NCI-H1694 treated with DMSO at 0.1 percent for 48 hours (cell line): ENCODE measurements at regions not wholly inside any gene's neighbourhood (a gene's known extent, or its start where the extent isn't known, plus 50 kb on each side); places are given as distances from the start of the nearest gene placed in this dataset.

Source experiments
- DNase-seq: peaks from one replicate; lab custom pipeline; 2025; lab: John Stamatoyannopoulos, UW

- DNase-seq: no peak
These were observed 456.0 kb upstream of the SPANXN1 start for GRCh38 chrX:144791298-144791697.

- no peak for DNase-seq
These were observed 448.3 kb upstream of the SPANXN1 start for GRCh38 chrX:144798972-144799371.

DNA sequence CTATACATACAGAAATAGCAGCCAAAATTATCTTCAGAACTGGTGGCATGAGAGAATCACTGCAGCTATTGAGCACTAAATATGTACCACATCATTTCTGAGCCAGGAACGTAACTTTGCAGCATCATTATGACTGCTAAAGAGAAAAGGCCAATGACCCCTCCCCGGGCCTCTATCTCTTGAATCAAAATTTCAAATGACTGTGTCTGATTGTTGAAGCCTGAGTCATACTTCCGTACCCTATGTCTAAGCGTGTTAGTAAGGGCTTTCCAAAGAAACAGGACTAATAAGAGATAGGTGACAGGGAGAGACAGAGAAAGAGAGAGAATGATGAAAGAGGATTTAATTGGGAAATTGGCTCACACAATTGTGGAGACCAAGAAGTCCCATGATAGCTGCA lies 445.5 kb upstream of the SPANXN1 start:
- DNase-seq: no peak

DNA sequence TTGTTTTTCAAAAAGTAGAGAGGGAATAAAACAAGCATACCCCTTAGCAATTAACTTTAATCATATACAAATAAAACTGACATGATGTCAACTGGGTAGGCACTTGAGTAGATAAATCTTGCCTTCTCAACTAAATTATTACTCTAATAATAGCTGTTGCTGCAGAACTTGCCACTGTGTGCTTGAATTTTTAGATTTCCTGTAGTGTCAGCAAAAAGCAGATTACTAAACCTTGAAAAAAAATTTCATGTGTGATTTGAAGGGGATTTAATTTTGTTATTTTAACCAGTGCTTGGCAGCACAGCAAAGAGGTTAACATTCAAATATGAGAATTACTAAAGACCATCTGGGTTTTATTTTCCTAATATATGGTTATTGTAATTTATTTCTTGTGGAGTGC lies 438.3 kb upstream of the SPANXN1 start:
- DNase-seq: no peak

DNA sequence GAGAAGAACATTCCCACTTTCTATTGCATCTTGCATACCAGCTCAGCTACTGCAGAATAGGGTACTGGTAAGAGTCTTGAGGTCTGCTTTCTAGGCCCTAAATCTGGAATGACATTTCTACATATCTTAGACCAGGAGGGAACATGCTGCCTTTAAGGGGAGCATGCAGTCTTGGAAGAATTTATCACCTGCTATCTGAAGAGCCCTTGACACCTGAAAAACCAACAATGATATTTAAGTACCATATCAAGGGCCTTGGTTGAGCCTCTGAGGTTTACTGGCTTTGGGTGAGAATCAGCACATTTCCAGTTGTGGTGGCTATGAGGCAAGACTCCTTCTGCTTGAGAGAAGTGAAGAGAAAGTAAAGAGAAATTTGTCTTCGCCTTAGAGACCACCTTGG lies 436.8 kb upstream of the SPANXN1 start:
- no peak for DNase-seq

DNA sequence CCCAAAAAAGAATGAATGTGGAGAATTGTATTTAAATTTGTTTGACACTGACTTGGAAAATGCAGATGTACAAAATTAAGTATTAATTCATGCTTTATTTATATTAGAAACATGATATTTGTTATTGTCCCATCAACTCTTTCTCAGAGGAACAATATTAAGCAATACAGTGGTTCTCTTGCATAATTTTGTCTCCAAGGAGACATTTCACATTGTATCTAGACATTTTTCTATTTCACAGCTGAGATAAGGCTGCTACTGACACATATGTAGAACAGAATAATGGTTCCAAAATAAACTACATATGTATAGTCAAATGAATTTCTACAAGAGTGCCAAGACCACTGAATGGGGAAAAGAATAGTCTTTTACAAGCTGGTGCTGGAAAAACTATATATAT lies 427.9 kb upstream of the SPANXN1 start:
- no peak for DNase-seq

DNA sequence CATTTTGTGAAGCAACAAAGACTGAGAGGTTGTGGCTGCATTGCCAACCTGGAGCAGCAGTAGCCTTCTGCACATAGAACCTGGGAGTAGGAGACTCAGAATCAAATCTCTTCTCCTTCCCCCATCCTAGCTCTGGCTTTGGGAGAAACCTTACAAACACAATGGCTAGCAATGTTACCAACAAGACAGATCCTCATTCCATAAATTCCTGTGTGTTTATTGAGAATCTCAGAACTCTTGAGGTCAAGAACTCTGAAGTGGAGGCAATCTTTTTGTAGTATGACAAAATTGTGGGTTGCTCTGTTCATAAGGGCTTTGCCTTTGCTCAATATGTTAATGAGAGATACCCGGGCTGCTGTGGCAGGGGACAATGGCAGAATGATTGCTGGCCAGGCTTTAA lies 406.7 kb upstream of the SPANXN1 start:
- no peak for DNase-seq

DNA sequence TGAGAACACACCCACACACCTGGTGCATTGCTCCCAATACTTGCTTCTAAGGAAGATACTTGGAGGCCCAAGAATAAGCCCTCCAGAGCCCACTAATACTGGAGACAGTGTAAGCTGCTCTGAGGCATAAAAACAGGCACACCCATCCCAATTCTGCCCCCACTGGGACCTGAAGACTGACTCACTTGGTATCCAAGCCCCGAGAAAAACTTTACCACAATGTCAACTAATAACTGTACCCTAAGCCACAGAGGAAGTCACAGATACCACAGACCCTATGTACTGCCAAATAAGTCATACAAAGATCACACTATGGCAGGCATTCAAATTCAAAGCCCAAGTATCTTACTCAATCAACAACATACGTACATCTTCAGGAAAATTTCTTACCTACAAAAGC lies 398.2 kb upstream of the SPANXN1 start:
- no peak for DNase-seq

DNA sequence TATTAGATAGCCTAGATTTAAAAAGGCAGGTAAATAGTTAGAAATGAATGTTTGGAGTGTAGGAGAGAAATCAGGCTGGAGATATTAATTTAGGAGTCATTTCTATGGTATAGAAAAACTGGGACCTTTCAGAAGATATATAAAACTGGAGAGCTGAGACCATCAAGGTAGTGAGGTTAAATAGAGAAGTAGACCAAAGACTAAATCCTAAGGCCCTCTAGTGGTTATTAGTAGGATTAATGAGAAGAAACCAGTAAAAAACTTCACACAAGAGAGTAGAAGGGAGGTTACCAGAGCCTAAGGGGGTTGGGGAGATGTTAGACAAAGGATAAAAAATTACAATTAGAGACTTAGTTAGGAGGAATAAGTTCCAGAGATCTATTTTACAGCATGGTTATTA lies 351.0 kb upstream of the SPANXN1 start:
- peak; percentile 3 for DNase-seq

DNA sequence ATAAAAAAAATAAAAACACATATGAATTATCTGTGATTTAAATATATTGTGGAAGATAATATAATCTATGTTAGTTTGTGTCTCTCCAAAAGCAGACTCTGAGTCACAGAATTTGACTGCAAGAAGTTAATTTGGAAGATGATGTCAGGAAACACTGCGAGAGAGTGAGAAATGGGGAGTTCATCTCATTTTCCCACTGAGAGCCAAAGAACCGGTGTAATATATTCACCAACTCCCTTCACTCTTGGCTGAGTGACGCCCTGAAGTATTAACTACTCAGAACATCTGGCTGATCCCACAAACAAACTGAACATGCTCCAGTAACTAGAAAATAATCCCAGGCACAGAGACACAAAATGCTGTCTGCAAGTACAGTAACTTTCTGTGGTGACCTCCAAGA lies 345.8 kb upstream of the SPANXN1 start:
- DNase-seq: no peak

- DNase-seq: no peak
These were observed 330.5 kb upstream of the SPANXN1 start for GRCh38 chrX:144916785-144917184.

DNA sequence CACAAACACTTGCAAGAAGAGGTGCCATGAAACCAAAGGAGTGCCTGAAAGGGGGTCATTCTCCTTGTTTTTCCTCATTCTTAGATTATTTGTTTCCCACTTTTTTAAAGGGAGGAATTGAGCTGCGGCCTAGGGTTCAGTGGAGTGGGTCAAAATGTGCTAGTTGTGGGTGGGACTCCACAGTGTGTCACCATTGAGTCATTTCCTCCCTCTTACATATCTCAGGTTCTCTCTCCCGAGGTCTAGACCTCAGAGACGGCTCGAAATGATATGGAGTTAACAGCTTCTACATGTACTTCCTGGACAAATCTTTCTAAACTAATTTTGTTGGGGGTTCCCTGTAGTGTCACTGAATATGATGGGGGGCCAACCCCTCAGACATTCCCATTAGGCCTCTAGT lies 328.4 kb upstream of the SPANXN1 start:
- no peak for DNase-seq

- no peak for DNase-seq
These were observed 300.6 kb upstream of the SPANXN1 start for GRCh38 chrX:144946666-144947065.
